Left forelimb (tissue), 1 donor: ENCODE measurements at regions not wholly inside any gene's neighbourhood (a gene's known extent, or its start where the extent isn't known, plus 50 kb on each side); places are given as distances from the start of the nearest gene placed in this dataset.
"Not testable (repeated sequence)": the region's sequence is repeated elsewhere in the genome, so short reads cannot be mapped to it uniquely, and the experiment has no call there.

ENCODE experiments used
- DNase-seq: peaks from one replicate; pipeline ENCODE4 v3.0.0-alpha.2; 2018; ENCODE audit warnings: low spot score

DNA sequence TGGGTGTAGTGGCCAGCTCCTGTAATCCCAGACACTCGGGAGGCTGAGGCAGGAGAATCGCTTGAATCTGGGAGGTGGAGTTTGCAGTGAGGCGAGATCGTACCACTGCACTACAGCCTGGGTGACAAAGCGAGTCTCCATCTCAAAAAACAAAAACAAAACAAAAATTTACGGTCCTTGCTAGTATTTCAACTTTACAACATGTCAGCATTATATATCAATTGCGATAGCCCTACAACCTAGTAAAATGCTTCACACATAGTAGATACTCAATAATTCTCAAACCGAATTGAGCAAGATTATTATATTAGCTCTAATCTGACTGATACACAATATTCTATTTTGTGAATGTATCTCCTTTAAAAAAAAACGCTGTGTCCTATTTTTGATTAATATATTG is 1411.0 kb upstream of the WWC1 start:
- DNase-seq = no peak

DNA sequence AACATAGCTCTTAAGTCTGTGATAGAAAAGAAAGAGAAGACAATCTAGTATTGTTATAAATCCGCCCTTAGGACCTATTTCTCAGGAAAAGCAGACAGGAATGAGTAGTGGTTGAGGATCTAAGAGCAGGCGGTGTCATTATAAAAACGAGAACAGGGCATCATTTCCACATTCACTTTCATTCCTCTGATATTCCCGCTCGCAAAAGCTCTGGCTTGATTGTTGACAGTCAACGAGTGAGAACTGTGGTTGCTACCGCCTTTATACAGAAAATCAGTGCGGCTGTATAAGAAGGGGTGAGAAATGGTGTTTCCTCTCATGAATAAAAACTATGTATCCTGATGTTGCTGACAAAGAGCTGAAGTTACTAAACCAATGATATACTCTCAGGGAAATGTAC is 1409.6 kb upstream of the WWC1 start:
- DNase-seq = no peak

DNA sequence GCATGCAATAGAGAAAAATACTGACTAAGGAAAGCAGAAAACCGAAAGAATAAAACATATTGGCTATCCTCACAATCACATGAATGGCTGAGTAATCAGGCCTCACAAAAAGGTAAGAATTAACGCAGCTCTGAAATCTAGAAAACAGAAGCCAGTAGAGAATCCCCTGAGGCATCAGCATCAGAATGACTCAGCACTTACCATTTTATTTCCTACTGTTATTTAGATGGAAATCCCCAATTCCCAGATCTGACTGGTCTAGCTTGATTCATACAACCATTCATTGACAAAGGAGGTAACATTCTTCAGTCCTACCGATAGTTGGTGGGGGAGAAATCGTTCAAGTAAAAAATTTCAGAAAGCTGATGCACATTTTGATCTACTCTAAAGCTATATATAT is 1408.4 kb upstream of the WWC1 start:
- DNase-seq = no peak

DNA sequence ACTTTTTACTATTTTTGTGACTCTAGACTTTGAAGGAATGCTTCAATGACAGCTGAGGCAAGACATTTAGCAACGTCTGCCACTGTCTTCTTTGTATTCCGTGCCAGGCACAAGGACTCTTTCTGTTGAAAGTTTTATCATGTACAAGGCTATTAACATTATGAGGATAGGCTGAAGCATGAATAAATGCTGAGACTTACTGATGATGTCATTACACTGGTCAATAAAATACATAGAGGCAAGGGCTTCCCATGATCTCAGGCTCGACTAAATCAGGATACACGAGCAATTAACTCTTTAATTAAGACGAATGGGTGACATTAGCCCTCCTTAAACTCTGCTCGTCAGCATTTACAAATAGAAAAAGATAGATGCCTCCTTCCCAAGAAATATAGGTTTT is 1393.3 kb upstream of the WWC1 start:
- DNase-seq = no peak

DNA sequence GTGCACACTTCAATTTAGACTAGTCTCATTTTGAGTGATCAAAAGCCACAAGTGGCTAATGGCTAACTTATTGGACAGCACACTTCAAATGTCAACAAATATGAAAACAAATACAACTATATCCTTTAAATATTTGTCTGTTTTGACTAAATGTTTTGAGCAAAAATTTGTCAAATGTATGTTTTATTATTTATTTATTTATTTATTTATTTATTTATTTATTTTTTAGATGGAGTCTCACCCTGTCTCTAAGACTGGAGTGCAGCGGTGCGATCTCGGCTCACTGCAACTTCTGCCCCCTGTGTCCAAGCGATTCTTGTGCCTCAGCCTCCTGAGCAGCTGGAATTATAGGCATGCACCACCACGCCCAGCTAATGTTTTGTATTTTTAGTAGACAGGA is 1392.1 kb upstream of the WWC1 start:
- no peak for DNase-seq

DNA sequence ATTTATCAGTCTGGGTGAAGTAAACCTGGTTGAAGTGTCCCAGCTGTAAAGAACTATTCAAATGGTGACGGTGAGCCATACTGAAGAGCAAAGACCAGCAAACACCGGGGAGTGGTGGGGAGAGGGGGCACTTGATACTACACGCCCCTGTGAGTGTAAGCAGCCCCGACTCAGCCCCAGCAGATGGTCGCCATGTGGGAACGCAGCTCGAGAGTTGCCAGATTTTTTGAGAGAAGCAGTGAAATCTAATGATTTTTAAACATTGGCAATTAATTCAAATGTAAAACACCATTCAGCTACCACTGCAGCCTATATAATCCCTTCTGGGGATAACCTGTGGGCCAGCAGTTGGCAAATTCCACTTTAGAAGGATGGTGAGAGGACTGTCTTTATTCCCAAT is 1386.9 kb upstream of the WWC1 start:
- DNase-seq = no peak

DNA sequence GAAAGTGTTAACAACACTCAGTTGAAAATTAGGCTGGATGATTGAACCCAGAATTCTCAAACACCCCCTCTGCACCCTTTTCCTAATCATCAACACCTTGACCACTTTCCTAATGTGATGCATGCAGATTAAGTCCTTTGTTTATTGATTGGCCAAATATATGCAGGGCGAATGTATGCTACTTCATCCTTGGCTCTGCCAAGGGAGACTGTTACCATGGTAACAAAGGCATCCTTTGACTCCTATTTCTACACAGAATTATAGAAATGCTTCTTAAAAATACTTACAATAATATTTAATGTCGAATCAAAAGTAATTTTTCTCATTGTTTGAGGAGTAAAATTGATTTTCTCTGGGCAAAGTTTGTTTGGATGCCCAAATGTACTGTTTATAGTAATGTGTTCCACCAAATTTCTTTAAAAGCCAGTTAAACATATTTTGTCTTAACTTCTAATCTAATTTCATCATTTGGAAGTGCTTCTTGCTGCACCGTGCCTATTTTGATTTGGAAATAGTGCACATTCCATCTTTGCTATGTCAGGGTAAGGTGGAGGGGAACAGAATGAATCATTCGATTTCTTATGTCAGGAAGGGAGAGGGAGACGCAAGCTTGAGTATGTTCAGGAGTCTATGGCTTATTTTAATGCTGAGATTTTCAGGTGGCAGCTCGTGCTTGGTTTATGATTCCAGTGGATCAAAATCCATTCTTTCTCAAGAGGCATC is 1384.3 kb upstream of the WWC1 start:
- DNase-seq = no peak

DNA sequence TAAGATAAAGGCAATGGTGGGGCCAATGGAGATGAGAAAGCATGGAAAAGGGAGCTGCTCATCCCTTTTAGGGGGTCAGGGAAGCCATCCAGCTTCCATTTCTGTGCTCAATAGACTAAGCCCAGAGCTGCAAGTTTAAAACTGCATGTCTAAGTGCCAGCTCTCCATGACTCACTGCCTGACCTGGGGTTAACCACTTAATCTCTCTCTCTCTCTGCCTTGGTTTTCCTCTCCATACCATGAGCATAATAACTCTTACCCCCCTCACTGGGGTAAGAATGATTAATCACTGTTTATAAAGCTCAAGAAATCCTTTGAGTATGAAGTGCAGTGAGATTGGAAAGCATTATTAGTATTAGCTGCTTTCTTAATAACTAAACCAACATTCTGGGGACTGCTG is 1382.4 kb upstream of the WWC1 start:
- DNase-seq = no peak

DNA sequence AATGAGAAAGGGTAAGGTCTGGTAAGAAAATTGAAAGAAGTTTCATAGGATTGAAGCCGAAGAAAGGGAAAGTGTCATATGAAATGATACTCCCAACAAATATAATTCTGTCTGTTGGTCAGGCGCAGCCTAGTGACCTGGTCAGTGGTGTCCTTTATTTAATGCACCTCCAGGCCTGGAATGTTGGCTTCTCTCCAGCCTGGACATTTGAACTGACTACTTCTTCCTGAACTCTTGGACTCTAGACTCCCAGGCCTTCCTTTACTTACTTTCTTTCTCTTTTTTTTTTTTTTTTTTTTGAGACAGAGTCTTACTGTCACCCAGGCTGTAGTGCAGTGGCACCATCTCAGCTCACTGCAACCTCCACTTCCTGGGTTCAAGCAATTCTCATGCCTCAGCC is 1381.5 kb upstream of the WWC1 start:
- no peak for DNase-seq

DNA sequence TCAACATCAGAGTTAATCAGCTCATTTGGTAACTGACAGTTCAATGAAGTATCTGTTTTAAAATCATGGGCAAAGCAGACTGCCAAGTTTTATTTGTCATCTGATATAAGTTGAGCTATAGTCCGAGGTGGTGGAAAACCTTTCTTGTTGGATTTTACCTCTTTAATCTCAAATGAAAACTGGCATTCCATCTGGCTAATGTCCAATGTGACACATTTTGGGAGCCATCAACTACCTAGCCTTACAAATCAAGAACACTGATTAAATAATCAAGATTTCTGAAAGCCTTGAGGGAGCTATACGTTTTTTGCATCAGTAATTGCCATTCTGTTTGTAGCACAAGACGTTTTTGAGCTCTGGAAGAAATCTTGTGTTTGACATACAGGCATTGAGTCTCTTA is 1380.5 kb upstream of the WWC1 start:
- DNase-seq = no peak

DNA sequence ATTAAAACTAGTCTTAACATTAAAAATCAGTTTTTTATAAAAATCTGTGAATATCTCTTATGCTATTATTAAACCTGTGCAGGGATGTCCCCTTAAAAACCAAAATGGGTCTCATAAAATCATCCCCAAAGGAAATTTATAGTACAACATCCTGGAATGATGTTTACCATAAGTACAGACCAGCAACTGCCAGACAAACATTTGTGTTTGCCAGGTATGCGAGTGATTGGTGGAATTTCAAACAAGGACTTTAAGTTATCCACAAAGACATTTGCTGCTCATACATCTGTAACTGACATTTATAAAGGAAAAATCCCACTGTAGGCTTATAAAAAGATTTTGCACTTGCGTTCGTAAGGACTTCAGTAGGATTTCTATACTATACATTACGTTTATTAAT is 1375.4 kb upstream of the WWC1 start:
- DNase-seq = no peak

DNA sequence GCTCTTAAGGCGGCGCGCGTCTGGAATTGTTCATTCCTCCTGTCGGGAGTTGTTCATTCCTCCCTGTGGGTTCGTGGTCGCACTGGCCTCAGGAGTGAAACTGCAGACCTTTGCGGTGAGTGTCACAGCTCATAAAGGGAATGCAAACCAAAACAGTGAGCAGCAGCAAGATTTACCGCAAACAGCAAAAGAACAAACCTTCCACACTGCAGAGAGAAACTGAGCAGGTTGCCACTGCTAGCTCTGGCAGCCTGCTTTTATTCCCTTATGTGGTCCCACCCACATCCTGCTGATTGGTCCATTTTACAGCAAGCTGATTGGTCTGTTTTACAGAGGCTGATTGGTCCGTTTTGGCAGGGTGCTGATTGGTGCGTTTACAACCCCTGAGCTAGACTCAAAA is 1365.3 kb upstream of the WWC1 start:
- no peak for DNase-seq

DNA sequence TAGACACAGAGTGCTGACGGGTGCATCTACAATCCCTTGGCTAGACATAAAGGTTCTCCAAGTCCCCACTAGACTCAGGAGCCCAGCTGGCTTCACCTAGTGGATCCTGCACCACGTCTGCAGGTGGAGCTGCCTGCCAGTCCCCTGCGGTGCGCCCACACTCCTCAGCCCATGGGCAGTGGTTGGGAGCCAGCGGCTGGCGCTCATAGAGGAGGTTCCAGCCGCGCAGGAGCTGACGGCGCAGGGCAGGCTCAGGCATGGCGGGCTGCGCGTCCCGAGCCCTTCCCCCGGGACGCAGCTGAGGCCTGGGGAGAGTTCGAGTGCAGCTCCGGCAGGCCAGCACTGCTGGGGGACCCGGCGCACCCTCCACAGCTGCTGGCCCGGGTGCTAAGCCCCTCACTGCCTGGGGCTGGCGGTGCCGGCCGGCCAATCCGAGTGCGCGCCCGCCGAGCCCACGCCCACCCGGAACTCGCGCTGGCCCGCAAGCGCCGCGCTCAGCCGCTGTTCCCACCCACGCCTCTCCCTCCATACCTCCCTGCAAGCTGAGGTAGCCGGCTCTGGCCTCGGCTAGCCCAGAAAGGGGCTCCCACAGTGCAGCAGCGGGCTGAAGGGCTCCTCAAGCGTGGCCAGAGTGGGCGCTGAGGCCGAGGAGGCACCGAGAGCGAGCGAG is 1364.5 kb upstream of the WWC1 start:
- DNase-seq = not testable (repeated sequence)

DNA sequence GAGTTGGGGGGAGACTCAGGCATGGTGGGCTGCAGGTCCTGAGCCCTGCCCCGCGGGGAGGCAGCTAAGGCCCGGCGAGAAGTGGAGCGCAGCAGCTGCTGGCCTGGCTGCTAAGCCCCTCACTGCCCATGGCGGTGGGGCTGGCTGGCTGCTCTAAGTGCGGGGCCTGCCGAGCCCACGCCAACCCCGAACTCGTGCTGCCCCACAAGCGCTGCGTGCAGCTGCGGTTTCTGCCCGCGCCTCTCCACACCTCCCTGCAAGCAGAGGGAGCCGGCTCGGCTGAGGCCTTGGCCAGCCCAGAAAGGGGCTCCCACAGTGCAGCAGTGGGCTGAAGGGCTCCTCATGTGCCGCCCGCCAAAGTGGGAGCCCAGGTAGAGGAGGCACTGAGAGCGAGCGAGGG is 1355.1 kb upstream of the WWC1 start:
- DNase-seq = no peak

DNA sequence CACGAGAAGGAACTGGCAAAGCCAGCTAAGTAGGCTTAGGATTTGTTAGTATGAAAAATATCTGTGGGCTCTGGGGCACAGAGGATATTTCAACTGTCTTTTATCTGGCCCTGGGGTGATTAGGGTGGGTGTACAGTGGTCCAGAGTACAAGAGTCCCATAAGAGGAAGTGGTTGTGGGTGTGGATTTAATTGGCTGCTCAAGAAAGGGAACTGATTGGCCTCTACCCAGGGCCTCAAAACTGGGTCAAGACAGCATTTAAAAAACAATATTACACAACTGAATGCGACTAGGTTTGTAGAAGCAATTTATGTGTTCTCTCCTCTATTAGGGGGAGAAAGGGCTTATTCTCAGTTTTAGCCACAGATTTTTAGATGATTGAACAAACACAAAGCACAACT is 1353.4 kb upstream of the WWC1 start:
- DNase-seq = no peak

DNA sequence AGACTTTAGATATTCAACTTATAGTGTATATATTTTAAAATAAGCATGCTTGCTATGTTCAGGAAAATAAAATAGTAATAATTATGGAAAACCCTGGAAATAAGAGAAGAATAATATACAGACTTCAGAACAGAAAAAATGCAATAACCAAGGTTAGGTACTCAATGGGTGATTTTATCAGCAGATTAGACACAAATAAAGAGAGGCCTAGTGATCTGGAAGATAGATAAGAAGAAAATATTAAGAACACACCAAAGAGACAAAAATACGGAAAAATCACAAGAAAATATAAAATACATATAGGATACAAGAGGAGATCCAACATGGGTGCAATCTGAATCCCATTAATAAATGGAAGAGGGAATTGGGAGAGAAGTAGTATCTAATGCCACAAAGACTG is 1348.5 kb upstream of the WWC1 start:
- no peak for DNase-seq

DNA sequence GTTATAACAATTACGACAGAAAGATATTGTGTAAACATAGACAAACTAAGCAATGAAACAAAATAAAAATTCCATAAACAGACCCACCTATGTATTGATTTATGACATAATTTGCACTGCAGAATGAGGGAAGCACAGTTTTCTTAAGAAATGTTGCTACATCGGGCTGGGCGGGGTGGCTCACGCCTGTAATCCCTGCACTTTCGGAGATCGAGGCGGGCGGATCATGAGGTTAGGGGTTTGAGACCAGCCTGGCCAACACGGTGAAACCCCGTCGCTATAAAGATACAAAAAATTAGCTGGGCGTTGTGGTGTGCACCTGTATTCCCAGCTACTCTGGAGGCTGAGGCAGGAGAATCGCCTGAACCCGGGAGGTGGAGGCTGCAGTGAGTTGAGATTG is 1344.4 kb upstream of the WWC1 start:
- no peak for DNase-seq

DNA sequence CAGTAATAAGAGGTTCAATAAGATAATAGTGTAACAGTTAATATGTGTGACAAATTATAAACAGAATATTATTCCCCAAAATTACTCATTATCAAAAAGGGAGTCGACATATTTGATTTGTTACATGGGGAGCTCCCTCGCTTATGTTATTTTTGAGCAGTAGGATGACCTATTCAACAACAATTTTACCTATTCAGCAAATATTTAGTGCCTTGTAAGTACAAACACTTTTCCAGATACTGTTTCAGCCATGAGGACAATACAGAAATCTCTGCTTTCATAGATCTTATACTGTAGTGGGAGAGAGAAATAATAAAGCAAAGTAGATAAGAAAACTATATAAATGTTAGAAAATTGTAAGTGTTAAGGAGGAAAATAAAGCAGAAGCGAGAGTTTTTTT is 1342.8 kb upstream of the WWC1 start:
- no peak for DNase-seq

DNA sequence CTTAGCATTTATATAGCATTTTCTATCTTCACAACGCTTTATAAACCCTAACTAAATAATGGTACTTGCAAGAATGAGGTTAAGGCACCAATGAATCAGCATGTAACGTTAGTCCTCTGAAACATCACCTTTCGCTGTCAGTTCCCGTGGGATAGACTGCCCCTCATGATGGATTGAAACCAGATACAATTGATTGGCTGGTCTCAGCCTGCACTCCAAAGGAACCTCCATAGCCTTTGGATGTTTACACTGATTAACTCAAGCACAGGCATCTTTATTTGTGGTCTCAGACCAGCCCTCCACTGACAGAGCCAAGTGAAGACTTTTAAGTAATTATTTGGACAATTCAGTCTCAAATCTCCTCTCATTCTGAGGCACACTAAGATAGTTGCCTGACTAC is 1339.4 kb upstream of the WWC1 start:
- DNase-seq = no peak

DNA sequence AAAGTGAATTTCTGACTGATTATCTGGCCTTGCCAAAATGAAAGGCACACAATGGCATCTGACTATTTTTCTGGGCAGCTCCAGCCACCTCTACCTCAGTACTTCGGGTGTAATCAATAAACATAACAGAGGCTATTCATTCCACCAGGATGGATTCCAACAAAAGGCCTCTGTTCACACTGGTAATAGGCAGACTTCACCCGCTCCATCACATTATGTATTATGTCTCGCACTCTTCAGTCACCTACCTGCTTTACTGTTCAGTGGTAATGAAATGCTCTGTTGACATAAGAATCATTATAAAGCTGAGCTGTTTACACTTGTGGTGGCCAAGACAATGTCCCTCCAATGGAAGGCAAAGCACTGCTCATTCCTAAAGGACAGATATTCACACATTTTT is 1333.7 kb upstream of the WWC1 start:
- DNase-seq = no peak

DNA sequence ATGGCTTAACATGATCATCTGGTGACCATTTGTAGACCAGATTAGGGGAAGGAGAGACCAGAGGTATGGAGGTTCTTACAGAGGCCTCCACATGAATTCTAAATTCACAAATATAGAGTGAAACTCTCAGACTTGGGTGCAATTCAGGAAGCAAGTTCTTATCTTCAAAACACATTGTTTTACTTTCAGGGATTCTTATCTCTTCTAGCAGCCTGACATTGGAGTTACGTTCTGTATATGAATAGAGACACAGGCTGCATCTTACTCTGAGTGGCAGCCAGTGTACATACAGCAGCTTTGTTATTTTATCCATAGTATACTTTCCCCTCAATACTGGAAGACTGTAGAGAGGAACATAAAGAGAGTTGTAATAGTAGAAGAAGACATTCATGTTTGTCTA is 1331.7 kb upstream of the WWC1 start:
- DNase-seq = no peak

DNA sequence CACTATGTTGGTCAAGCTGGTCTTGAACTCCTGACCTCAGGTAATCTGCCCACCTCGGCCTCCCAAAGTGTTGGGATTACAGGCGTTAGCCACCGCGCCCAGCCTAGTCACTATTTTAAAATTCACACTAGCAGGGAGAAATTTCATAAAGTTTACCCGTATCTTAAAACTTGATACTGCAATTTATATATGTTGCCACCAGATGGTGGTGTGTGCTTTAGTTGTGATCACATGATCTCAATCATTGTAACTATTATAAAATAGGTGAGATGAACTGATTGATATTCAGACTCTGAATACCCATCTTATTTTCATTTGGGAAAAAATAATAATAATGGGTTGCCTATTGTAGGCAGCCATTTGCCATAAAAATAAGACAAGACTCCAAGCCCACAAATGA is 1330.4 kb upstream of the WWC1 start:
- DNase-seq = no peak

DNA sequence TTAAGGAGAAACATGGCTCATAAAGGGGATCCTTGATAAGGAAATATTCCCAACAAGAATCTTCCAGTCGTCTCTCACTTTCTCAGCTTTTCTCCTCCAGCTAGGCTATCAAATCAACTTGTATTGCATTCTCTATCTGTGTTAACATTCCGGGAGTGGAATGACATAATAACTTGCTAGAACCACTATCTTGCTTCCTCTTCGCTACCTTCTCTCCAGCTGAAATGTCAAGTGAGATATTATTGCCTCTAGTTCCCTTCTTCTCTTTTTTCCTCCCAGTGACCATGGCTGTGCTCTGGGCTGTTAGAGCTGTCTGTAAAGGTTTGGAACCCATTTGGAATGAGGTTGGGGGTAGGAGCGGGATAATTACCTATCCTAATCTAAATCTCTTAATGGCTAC is 1329.5 kb upstream of the WWC1 start:
- DNase-seq = no peak

DNA sequence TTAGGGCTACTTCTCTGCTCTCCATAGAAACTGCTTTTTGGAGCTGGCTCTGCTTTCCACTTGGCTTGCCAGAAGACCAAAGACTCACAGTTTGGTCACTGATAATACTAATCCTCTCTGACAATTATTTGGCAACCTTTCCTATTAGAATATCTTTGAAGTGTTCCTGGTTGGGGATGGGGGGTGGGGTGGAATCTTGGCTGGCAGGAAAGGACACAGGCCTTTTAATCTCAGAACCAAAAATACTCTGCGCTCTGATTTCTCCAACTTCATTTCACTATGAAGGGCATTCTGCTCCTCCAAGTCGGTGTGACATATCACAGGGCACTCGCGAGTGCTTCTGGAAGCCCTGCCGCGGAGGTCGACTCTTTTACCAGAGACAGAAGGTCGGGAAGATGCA is 1329.0 kb upstream of the WWC1 start:
- no peak for DNase-seq
